K562 (cell line): ENCODE measurements at regions not wholly inside any gene's neighbourhood (a gene's known extent, or its start where the extent isn't known, plus 50 kb on each side); places are given as distances from the start of the nearest gene placed in this dataset.

ENCODE experiments used
- ATAC-seq: fragments of 200-7000 bp; cut with Tn5 transposase; 3 replicates; pipeline ENCODE4 v1.9.1; 2020; ENCODE audit warnings: moderate library complexity
- BruUV-seq: library from RNA; stranded (reverse); fragments of 400-500 nt; replicated peaks from 2 replicates; lab custom pipeline; 2021; lab: Mats Ljungman, UMichigan
- CTCF ChIA-PET: fragments of 300-600 bp; formaldehyde crosslinking; extraction: SDS; loops from one replicate; lab custom pipeline; 2021; ENCODE audit warnings: low intra/inter-chr PET ratio; lab: Yijun Ruan, JAX
- POLR2A ChIA-PET: fragments of 300-600, 350-650 bp; sonication (Branson Sonifier 250); formaldehyde crosslinking; extraction: SDS; loops from one replicate; lab custom pipeline; 2021; ENCODE audit warnings: antibody characterized with exemption, inconsistent platforms; lab: Yijun Ruan, JAX
- DNase-seq, 4 experiments: peaks; one replicate each; pipeline versions ENCODE4 v3.0.0 to v3.0.0-alpha.2; 2011 to 2018; ENCODE audit warnings: low spot score in 3 of 4, mixed read lengths in 3 of 4; ENCODE audit errors: extremely low read depth in 1 of 4
- FAIRE-seq: peaks from 2 replicates; lab custom pipeline; 2011; peaks lifted over from hg19 to GRCh38; lab: Jason Lieb, UNC
- H2AFZ ChIP-seq: 2 replicates; pipeline ENCODE4 v1.6.0; 2011; ENCODE audit warnings: low read depth, low read length, control low read depth, inconsistent platforms
- H3K27ac ChIP-seq: fragments of 200-600 bp; 3 replicates; pipeline ENCODE4 v1.8.0; 2011; ENCODE audit warnings: low read depth, mild to moderate bottlenecking, control low read depth, inconsistent platforms, low read length, moderate library complexity, mixed read lengths; ENCODE audit errors: extremely low read depth
- H3K27me3 ChIP-seq, 2 experiments: fragments of 300-600 bp in 1 of 2; 2 replicates in 1 of 2; 3 replicates in 1 of 2; pipeline versions ENCODE4 v1.6.0 to v1.8.0; 2011; ENCODE audit warnings: inconsistent platforms in 2 of 2, low read length in 2 of 2, mild to moderate bottlenecking in 1 of 2, mixed read lengths in 1 of 2, moderate library complexity in 1 of 2; ENCODE audit not compliant: control insufficient read depth in 2 of 2, insufficient read depth in 2 of 2
- H3K36me3 ChIP-seq: fragments of 300-600 bp; 3 replicates; pipeline ENCODE4 v1.8.0; 2011; ENCODE audit warnings: mild to moderate bottlenecking, low read length, inconsistent platforms; ENCODE audit not compliant: control insufficient read depth, insufficient read depth
- H3K4me1 ChIP-seq, 2 experiments: fragments of 200-600 bp in 1 of 2; replicated peaks in 1 of 2; 2 replicates in 1 of 2; 3 replicates in 1 of 2; pipeline versions ENCODE4 v1.5.1 to v1.8.0; 2011; ENCODE audit warnings: inconsistent platforms in 2 of 2, low read length in 2 of 2, mild to moderate bottlenecking in 1 of 2, mixed read lengths in 1 of 2, moderate library complexity in 1 of 2; ENCODE audit not compliant: control insufficient read depth in 2 of 2, insufficient read depth in 2 of 2
- H3K4me2 ChIP-seq: 2 replicates; pipeline ENCODE4 v1.6.1; 2011; ENCODE audit warnings: low read length, control low read depth, inconsistent platforms, mixed read lengths; ENCODE audit not compliant: insufficient read depth
- H3K4me3 ChIP-seq: fragments of 200-600 bp; sonication (generic), shearing (Covaris generic); 2 replicates; pipeline ENCODE4 v1.5.1; 2016; ENCODE audit warnings: control low read depth, inconsistent platforms
- H3K79me2 ChIP-seq: fragments of 200-600 bp; 3 replicates; pipeline ENCODE4 v1.8.0; 2011; ENCODE audit warnings: low read length, inconsistent platforms; ENCODE audit not compliant: control insufficient read depth, insufficient read depth
- H3K9ac ChIP-seq, 2 experiments: 2 replicates each; pipeline versions ENCODE4 v1.6.0 to v1.6.1; 2011; ENCODE audit warnings: low read depth in 2 of 2, low read length in 2 of 2, control low read depth in 1 of 2, inconsistent platforms in 1 of 2, mild to moderate bottlenecking in 1 of 2, mixed read lengths in 1 of 2; ENCODE audit not compliant: insufficient read depth in 1 of 2
- H3K9me1 ChIP-seq: one replicate; pipeline ENCODE4 v1.6.0; 2011; ENCODE audit warnings: inconsistent platforms, mild to moderate bottlenecking, low read length, moderate library complexity; ENCODE audit not compliant: control insufficient read depth, insufficient read depth
- H3K9me3 ChIP-seq: replicated peaks from 2 replicates; pipeline ENCODE4 v1.5.1; 2011; ENCODE audit warnings: low read depth, low read length, inconsistent platforms; ENCODE audit not compliant: control insufficient read depth, insufficient read depth
- H4K20me1 ChIP-seq: replicated peaks from 2 replicates; pipeline ENCODE4 v1.6.1; 2011; ENCODE audit warnings: low read length, inconsistent platforms, mixed read lengths; ENCODE audit not compliant: control insufficient read depth, insufficient read depth
- TAL1 ChIP-seq: fragments of 450-650 bp; IDR thresholded peaks from 2 replicates; pipeline ENCODE4 v1.6.1; 2016; ENCODE audit warnings: mild to moderate bottlenecking
- TEAD2 ChIP-seq: fragments of 450-650 bp; IDR thresholded peaks from 2 replicates; pipeline ENCODE4 v1.6.1; 2016; ENCODE audit warnings: missing genetic modification characterization, control low read depth, missing compliant biosample characterization
- THRAP3 ChIP-seq: fragments of 450-650 bp; IDR thresholded peaks from 2 replicates; pipeline ENCODE4 v1.6.1; 2016; ENCODE audit warnings: mild to moderate bottlenecking, inconsistent platforms, borderline replicate concordance
- ZNF134 ChIP-seq: fragments of 250-450 bp; sonication (Bioruptor Pico); conservative IDR thresholded peaks from 2 replicates; pipeline ENCODE4 v1.4.0; 2020
- ZNF707 ChIP-seq: fragments of 250-450 bp; sonication (Bioruptor Pico); conservative IDR thresholded peaks from 2 replicates; pipeline ENCODE4 v1.8.0; 2022; ENCODE audit warnings: inconsistent platforms, mild to moderate bottlenecking, moderate library complexity
- WGBS: fragments of 100-300 bp; shearing (Covaris generic); methylation state at CpG from one replicate; pipeline ENCODE4 v1.1.6; 2016; ENCODE audit warnings: low coverage, mixed read lengths; ENCODE audit not compliant: insufficient coverage; ENCODE audit errors: missing lambda C conversion rate; 5-methylcytosine and 5-hydroxymethylcytosine counted together
- in situ Hi-C: fragments of 300-500 bp; cut with MboI; formaldehyde crosslinking; loops from 4 replicates; pipeline ENCODE4 v1.15.0; 2018; ENCODE audit warnings: inconsistent platforms, mixed read lengths
- intact Hi-C: fragments of 100-400 bp; cut with micrococcal nuclease; formaldehyde crosslinking; loops from 2 replicates; pipeline ENCODE4 v1.14.2; 2022
- TF ChIP-seq, protein P1 (sequence below): fragments of 250-450 bp; sonication (Bioruptor Pico); IDR thresholded peaks from 2 replicates; pipeline ENCODE4 v1.4.0; 2020
- TF ChIP-seq, protein P2 (sequence below): fragments of 250-450 bp; sonication (Bioruptor Pico); IDR thresholded peaks from 2 replicates; pipeline ENCODE4 v1.4.0; 2020; ENCODE audit warnings: mild to moderate bottlenecking, moderate library complexity, borderline replicate concordance

DNA sequence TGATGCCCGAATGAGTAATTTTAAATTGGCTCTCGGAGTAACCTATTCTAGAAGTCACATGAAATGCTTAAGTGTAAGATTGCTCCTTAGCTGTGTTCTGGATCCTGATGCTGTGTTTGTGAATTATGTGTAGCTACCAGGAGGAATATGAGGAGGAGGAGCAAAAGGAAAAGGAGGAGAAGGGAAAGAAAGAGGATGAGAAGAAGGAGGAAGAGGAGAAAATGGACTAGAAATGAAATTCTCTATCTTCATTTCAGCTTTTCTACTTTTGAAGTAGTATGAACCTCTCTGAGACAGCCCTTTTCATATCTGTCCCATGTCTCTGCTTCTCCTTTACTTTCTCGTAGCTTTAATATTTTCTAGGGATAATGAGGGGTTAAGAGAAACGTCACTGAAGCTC lies 119.4 kb upstream of the ACTBL2 start:
- Histone ChIP-seq H3K27me3 (peaks cover 0 to 12% of the 10 kb centered on the region in 2 experiments; a peak in 3 of 5 replicates), H2AFZ (no peak overlapping the region), H4K20me1 (no peaks in the 10 kb centered on the region)
- intact Hi-C loops: no loop called here
- CTCF ChIA-PET: no interaction called here
- TF ChIP-seq ZNF134 (CRISPR knock-in tag): no peak
- TF ChIP-seq, all 486 proteins: peak for 0
- WGBS: 4% methylated on average over 4 of the region's 4 CpGs
- no peaks in the 10 kb centered on the region for H3K79me2 ChIP-seq
- no peak overlapping the region for H3K9ac ChIP-seq
- ATAC-seq (no peak), DNase-seq (no peak), FAIRE-seq (no peak)
- no TSS peak for BruUV-seq
- in situ Hi-C loops: no loop called here
- no peak overlapping the region for H3K27ac ChIP-seq
- POLR2A ChIA-PET: interaction anchor here (1.5 kb wide), 1 partner anchor 10 kb away, joined by 4 read pairs; no protein-coding TSS in a partner anchor
- no peaks in the 10 kb centered on the region for H3K9me1 ChIP-seq
- H3K36me3 ChIP-seq: no peaks in the 10 kb centered on the region
- H3K9me3 ChIP-seq: no peaks in the 10 kb centered on the region
- no peaks in the 10 kb centered on the region for H3K4me1 ChIP-seq
- H3K4me2 ChIP-seq: no peak overlapping the region
- H3K4me3 ChIP-seq: no peak overlapping the region

GRCh38 chr5:57600321-57600720 lies 117.7 kb upstream of the ACTBL2 start:
- H3K4me2 ChIP-seq: no peak overlapping the region
- H3K36me3 ChIP-seq: no peaks in the 10 kb centered on the region
- CTCF ChIA-PET: no interaction called here
- no TSS peak for BruUV-seq
- intact Hi-C loops: no loop called here
- no peak for ATAC-seq
- H2AFZ ChIP-seq: no peak overlapping the region
- H3K9me3 ChIP-seq: no peaks in the 10 kb centered on the region
- POLR2A ChIA-PET: no interaction called here
- H3K79me2 ChIP-seq: no peaks in the 10 kb centered on the region
- in situ Hi-C loops: no loop called here
- H3K27ac ChIP-seq: no peak overlapping the region
- H3K9ac ChIP-seq: no peak overlapping the region
- no peaks in the 10 kb centered on the region for H3K4me1 ChIP-seq
- WGBS: 0% methylated on average over 1 of the region's 1 CpG
- FAIRE-seq: no peak
- no peak overlapping the region for H3K4me3 ChIP-seq
- no peak for DNase-seq
- no peaks in the 10 kb centered on the region for H3K9me1 ChIP-seq
- peaks cover 0 to 12% of the 10 kb centered on the region in 2 experiments; a peak in 3 of 5 replicates for H3K27me3 ChIP-seq
- no peaks in the 10 kb centered on the region for H4K20me1 ChIP-seq
- TF ChIP-seq TAL1 (no peak), TEAD2 (tag) (no peak), THRAP3 (no peak), ZNF707 (CRISPR knock-in tag) (no peak)
- TF ChIP-seq, protein P1, sequence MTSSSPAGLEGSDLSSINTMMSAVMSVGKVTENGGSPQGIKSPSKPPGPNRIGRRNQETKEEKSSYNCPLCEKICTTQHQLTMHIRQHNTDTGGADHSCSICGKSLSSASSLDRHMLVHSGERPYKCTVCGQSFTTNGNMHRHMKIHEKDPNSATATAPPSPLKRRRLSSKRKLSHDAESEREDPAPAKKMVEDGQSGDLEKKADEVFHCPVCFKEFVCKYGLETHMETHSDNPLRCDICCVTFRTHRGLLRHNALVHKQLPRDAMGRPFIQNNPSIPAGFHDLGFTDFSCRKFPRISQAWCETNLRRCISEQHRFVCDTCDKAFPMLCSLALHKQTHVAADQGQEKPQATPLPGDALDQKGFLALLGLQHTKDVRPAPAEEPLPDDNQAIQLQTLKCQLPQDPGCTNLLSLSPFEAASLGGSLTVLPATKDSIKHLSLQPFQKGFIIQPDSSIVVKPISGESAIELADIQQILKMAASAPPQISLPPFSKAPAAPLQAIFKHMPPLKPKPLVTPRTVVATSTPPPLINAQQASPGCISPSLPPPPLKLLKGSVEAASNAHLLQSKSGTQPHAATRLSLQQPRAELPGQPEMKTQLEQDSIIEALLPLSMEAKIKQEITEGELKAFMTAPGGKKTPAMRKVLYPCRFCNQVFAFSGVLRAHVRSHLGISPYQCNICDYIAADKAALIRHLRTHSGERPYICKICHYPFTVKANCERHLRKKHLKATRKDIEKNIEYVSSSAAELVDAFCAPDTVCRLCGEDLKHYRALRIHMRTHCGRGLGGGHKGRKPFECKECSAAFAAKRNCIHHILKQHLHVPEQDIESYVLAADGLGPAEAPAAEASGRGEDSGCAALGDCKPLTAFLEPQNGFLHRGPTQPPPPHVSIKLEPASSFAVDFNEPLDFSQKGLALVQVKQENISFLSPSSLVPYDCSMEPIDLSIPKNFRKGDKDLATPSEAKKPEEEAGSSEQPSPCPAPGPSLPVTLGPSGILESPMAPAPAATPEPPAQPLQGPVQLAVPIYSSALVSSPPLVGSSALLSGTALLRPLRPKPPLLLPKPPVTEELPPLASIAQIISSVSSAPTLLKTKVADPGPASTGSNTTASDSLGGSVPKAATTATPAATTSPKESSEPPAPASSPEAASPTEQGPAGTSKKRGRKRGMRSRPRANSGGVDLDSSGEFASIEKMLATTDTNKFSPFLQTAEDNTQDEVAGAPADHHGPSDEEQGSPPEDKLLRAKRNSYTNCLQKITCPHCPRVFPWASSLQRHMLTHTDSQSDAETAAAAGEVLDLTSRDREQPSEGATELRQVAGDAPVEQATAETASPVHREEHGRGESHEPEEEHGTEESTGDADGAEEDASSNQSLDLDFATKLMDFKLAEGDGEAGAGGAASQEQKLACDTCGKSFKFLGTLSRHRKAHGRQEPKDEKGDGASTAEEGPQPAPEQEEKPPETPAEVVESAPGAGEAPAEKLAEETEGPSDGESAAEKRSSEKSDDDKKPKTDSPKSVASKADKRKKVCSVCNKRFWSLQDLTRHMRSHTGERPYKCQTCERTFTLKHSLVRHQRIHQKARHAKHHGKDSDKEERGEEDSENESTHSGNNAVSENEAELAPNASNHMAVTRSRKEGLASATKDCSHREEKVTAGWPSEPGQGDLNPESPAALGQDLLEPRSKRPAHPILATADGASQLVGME (CRISPR knock-in tag): no peak
- TF ChIP-seq, protein P2, sequence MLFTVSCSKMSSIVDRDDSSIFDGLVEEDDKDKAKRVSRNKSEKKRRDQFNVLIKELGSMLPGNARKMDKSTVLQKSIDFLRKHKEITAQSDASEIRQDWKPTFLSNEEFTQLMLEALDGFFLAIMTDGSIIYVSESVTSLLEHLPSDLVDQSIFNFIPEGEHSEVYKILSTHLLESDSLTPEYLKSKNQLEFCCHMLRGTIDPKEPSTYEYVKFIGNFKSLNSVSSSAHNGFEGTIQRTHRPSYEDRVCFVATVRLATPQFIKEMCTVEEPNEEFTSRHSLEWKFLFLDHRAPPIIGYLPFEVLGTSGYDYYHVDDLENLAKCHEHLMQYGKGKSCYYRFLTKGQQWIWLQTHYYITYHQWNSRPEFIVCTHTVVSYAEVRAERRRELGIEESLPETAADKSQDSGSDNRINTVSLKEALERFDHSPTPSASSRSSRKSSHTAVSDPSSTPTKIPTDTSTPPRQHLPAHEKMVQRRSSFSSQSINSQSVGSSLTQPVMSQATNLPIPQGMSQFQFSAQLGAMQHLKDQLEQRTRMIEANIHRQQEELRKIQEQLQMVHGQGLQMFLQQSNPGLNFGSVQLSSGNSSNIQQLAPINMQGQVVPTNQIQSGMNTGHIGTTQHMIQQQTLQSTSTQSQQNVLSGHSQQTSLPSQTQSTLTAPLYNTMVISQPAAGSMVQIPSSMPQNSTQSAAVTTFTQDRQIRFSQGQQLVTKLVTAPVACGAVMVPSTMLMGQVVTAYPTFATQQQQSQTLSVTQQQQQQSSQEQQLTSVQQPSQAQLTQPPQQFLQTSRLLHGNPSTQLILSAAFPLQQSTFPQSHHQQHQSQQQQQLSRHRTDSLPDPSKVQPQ: no peak
